Stimulated activated naive CD4-positive, alpha-beta T cell (primary cell): ENCODE measurements at regions not wholly inside any gene's neighbourhood (a gene's known extent, or its start where the extent isn't known, plus 50 kb on each side); places are given as distances from the start of the nearest gene placed in this dataset.
"Not testable (repeated sequence)": the region's sequence is repeated elsewhere in the genome, so short reads cannot be mapped to it uniquely, and the experiment has no call there.

Experiments
- DNase-seq, 6 experiments: peaks; one replicate each; lab custom pipeline; 2025; lab: John Stamatoyannopoulos, UW

DNA sequence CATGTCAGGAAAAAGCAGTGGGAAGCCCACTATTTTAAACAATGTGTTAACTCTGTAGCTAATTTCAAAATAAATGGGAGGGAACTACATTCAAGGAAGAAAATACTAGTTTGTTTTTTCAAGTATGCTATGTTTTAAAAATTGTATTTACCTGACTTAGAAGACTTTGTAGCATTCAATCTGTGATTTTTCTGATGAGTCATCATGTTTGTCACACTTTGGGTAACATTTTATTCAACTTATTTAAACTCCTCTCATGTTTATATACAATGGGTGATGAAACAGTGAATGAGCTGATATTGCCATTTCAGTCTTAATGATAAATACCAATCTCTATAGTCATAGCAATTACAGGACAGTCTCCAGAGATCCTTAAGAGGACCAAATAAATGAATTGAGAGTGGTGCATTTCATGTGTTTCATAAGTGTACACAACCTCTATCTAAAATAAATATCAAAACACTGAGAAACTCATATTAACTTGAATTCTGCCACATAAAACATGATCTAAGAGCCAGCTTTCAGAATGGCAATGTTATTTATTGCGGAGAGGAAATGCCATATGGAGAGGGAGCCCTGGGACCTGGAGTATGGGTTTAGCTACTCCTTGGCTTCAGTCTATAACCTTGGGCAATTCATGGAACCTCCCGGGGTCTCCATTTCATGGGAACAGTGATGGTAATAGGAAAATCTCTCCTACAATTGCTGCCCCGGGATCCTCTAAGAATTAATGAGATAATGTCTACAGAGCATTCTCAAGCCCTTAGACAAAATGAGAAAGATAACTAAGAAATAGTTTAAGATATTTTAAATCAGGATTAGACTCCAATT lies 913.9 kb downstream of the TLE4 start:
- no peak for DNase-seq

DNA sequence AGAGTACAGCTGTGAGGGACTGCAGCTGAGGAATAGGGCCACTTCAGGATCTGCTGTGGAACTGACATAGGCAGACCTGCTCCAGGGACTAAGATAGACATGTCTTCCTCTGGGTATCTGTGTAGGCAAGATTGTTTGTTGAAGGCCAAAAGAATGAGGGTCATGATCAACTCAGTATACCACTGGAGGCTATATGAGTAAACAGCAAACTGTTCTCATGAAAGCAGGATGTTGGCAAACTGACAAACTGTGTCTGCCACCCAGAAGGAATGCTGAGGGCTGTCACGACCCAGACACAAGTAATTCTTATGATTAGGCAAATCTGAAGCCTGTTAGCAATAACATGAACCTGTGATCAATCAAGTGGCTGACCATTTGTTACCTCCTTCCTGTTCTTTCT lies 910.5 kb downstream of the TLE4 start:
- DNase-seq = not testable (repeated sequence)

DNA sequence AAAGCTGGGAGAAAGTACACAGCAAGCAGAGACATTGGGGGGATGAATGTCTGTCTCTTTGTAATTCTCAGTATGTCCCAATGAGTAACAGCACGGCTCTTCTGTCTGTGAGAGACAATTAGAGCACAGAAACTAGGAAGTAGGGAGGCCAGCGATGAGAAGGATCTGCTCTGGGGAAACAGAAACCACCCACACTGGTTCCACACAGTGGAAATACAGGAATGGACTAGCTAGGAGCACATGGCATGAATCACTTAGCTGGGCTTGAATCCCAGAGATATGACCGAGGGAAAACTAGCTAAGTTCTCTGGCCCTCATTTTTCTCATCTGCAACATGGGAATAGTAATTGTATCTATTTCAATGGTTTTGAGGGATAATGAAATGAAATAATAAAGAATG lies 895.9 kb downstream of the TLE4 start:
- DNase-seq = no peak

DNA sequence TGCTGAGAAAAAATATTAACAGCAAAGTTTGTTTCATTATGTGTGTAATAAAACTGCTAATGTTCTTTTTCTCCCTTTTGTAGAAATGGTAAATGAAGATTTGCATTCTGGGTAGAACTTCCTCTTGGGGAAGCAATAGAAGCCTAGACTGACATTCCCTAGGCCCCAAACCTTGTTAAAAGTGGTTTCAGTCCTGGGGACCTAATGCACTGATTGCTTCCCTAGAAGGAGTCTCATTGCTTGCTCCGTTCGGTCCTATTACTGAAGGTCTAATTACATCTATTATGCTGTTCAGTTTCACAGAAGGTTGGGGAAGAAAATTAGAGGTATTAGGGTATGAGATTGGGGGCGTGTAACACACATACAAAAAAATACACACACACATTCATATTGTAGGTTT lies 893.8 kb downstream of the TLE4 start:
- DNase-seq = no peak

DNA sequence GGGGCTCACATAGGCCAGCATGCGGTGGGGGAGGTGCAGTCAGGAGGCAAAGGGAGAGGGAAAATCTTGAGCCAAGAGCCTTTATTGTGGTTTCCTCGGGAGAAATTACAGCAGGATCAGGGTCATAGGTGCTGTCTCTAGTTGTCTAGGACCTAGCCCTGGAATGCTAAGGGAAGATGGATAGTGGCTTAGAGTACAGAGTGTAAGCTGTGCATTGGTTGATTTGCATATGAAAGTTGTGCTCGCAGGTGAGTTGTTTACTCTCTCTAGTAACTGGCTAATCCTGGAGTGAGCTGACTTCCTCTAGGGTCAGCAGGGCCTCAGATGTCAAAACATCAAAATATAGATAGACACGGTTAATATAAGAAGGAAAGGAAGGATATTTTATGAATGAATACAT lies 877.7 kb downstream of the TLE4 start:
- no peak for DNase-seq

DNA sequence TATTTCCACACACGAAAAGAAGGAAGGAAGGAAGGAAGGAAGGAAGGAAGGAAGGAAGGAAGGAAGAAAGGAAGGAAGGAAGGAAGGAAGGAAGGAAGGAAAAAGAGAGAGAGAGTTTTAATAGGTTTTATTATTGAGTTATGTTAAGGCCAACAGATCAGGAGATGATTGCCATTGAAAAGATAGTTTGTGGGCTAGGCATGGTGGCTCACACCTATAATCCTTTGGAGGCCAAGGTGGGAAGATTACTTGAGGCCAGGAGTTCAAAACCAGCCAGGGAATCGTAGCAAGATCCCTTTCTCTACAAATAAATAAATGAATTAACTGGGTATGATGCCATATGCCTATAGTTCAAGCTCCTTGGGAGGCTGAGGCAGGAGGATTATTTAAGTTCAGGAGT lies 877.2 kb downstream of the TLE4 start:
- DNase-seq = no peak

DNA sequence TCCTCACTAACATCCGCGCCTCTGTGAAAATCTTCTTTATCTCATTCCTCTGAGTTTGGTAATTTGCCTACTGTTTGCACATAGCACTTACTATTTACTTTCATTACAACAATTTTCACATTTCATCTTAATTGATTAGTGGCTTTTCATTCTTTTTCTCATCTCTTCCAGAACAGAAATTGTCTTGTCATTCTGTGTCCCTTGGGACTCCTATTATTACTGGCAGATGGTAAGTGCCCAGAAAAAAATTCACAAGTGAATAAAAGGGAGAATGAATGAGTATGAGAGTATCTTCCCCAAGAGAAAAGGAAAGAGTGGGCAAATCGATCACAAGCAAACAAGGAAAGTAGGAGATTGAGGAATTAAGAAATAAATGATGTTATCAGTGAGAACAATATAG lies 876.1 kb downstream of the TLE4 start:
- DNase-seq = no peak

DNA sequence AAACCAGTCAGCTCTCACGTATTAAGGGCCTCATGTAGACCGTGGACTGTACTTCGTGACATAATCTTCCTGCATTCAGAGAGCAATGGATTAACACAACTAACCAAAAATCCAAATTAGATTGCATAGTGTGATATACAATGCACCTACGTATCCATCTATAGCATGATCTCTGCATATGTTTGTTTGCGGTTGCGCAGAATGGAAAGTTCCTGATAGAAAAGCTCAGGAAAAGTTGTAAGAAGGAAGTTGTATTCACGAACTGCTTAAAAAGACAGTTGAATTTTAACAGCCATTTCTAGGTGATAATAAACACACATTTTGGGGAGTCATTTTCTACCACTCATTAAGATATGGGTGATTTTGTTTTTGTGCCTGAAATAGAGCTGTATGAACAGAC lies 869.0 kb downstream of the TLE4 start:
- no peak for DNase-seq

DNA sequence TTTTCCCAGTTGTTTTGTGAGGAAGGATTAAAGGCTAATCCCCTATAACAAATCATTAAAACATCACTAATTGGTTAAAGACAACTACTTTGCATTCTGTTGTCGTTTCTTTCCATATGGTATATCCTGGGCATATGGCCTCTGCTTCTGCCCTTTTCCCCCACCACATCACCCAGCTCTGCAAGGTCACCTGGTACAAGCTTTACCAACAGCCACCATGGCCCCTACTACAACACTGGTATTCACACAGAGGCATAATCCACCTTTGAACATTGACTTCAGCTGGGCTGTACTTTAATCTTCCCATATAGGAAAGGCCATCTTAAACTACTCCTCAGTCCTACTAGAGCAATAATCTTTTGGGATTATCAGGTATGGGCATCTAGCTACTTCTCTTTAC lies 866.1 kb downstream of the TLE4 start:
- DNase-seq = no peak

DNA sequence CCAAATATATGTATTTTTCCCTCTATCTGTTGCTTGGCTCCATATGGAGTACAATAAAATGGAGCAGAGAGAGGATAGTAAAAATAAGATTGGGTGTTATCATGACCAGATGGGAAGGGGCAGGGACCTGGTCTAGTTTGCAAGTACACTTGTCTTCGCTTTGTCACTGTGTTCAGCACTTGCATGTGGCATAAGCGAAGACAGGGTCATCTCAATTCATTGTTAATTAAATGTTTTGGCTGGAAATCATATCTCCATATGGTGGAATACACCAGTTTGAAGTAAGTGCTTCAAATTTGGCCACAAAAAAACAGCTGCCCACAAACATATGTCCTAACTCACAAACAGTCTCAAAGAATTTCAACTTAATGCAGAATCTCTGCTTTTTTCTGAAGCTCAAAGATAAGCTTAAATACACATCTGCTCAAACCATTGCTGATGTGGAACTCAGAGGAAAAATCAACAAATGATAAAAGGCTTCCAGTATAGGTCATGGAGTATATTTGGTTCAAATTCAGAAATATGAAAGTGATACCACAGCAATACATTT lies 865.4 kb downstream of the TLE4 start:
- no peak for DNase-seq

DNA sequence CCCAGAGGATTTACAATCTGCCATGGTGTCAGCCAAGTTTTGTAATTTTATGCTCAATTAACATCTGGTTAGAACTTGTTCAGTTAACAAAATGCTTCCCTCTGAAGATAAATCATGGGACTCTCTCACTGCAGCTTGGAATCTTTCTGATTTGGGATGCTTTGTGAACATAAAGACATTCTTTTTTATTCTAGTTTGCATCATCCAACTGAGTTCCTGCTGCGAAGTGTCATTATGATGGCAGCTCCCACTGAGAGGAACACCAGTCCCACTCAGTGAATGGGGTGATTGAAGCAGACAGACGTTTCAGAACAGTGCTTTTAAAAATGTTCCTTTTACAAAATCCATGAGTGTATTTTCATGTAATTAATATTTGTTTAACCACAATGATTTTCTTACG lies 863.8 kb downstream of the TLE4 start:
- no peak for DNase-seq

DNA sequence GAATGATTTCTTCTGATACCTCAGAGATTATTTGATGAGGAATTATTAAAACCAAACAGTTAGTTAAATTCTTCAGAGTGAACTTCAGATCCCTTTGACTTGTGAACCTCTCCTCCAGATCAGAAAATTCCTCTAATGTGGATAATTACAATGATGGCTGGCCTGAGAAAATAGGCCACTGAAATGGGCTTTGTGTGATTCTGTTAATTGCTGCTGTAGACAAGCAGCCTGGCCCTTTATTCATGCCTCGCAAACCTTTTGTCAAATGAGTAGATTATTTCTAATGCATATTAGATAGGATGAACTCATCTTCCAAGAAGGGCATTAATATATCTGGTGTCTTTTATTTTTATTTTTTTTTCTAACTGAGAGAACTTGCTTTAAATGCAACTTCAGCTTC lies 855.2 kb downstream of the TLE4 start:
- no peak for DNase-seq

DNA sequence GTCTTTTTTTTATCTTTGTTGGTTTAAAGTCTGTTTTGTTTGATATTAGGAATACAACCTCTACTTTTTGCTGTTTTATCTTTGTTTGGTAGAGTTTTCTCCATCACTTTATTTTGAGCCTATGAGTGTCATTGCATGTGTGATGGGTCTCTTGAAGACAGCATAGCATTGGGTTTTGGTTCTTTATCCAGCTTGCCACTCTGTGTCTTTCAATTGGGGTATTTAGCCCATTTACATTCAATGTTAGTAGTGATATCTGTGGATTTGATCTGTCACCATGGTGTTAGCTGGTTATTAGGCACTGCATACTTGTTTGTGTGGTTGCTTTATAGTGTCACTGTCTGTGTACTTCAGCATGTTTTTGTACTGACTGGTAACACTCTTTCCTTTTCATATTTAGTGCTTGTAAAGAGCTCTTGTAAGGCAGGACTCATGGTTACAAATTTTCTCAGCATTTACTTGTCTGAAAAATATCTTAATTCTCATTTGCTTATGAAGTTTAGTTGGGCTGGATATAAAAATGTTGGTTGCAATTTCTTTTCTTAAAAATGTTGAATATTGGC lies 845.5 kb downstream of the TLE4 start:
- no peak for DNase-seq

DNA sequence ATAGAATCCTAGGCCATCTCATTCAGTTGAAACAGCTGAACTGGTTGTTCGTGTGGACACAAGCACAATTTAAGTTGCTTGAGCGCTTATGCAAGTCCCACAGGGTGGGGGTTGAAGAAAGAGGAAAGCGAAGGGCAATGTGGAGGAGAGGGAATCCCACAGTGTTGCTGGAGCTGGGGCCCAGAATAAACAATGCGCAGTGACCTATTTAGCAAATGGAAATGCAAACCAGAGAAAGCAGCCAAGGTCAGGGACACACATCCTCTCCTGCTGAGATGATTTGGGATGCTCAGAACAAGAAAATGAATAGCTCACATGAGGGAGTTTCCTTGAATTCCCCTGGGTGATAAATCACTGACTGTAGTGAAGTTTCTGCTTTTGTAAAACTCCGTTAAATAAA lies 838.3 kb downstream of the TLE4 start:
- no peak for DNase-seq

DNA sequence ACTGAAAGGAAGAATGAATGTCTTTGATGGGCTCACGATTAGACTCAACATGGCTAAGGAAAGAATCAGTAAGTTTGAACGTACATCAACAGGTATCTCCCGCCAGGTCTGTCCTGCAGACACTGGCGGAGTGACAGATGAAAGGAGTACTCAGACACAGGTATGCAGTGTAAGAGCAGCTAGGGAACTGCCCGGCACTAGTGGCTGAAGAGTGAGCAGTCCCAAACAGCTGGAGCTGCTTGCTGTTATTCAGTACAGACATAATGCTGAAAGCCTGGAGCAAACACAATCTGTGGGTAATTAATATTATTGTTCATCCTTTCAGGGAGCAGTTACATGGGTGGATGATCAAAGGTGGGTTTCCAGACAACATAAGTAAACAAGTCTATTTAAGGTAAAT lies 835.5 kb downstream of the TLE4 start:
- no peak for DNase-seq

DNA sequence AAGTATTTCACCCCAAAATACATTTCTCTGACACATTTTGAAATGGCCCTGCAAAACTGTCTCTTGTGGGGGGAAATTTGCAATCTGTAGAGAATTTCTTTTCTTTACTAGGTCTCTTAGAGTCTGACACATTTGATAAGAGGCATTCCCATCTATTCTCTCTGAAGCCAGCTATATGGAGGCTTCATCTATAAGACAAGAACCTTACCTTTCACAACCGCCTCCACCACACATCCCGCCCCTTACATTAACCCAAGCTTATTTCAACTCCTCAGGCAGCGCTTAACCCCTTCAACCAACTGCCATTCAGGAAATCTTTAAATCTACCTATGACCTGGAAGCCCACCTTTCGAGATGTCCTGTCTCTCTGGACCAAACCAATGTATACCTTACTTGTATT lies 829.5 kb downstream of the TLE4 start:
- DNase-seq = no peak

DNA sequence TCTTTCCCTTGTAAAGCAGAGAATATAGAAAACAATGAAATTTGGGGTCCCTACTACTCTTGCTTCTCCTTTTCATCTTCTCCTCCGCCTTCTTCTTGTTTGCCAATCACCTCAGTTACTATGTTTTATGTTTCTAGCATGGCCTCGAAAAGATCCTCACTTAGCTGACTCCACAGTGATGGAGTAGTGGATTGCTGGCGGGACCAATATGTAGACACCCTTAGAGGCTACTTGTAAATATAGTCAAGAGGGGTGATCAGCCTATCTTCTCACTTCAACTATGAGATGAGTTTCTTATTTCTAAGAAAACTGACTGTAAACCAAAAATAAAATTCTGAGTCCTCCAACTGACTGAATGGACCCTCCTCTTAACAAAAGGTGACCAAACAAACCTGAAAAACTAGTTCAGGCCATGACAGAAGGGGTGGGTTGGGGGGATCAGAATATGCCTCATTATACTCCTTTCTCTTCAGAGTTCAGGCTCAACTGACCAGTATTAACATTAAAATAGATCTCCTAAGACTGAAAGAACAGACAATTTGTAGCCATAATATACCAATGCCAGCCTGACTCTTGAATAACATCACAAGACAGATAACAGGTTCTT lies 829.0 kb downstream of the TLE4 start:
- DNase-seq = no peak

DNA sequence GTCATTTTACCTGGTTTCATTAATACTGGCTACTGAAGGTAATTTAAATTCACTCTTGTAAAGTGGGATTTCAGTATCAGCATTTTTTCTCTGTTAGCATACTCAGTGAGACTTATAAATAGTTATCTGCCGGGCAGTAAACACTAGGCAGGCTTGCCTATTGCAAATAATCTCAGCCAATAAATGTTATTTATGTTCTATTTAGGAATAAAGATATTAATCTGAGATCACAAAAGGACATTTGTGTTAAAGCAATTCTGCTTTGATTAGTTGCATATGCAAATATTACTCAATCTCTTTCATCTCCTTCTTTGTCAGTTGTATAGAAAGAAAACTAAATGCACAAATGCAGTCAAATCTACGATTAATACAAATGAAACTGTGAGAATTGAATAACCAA lies 827.8 kb downstream of the TLE4 start:
- no peak for DNase-seq

DNA sequence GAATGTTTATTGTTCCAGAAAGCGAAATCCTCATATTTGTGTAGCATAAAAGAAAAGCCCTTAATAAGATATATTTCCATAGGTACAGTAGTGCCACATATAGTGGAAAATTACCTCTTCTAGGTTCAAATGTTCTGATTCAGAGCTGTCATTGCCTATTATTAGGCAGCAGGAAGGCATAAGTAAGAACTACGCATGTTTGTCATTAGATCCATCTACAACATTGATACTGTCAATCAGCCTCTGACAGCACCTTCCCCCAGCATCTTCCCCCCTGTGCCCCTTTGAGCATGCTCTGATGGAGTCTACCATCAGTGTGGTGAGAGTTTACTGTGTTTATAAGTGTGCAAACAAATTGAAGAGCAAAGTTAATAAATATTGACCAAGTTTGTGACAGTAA lies 816.1 kb downstream of the TLE4 start:
- DNase-seq = no peak

DNA sequence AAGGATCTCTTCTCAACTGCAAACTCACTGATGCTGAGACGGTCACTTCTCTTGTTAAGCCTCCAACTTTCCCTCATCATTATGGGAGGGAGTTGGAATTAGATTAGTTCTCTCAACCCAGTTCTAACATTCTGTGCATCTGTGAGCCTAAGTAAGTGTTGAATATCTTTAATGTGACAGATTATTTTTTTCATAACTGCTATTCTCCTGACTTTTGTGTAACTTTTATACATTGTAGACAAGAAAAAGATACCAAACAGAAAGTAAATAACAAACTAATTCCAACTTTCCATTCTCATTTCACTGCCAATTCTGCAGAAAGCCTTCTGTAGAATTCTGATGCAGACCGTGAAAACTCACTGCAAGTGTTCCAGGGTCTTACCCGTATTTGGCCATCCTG lies 813.5 kb downstream of the TLE4 start:
- no peak for DNase-seq

DNA sequence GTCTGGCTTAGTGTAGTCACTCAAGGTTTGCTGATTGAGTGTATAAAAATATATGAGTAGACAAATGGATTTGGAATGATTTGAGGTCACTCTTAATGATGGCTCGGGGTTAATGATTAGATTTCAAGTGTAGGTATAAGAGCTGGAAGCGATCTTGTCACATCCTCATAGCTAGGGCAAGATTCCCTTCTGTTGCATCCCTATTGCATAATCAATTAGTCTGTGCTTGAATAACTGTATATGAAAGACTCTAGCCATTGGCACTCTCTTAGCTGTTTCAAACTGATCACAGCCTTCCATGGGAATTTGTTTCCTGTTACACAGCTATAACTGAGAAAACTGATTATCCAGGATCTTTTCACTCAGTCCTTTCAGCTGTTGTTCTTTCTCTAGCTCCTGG lies 811.6 kb downstream of the TLE4 start:
- DNase-seq = no peak

DNA sequence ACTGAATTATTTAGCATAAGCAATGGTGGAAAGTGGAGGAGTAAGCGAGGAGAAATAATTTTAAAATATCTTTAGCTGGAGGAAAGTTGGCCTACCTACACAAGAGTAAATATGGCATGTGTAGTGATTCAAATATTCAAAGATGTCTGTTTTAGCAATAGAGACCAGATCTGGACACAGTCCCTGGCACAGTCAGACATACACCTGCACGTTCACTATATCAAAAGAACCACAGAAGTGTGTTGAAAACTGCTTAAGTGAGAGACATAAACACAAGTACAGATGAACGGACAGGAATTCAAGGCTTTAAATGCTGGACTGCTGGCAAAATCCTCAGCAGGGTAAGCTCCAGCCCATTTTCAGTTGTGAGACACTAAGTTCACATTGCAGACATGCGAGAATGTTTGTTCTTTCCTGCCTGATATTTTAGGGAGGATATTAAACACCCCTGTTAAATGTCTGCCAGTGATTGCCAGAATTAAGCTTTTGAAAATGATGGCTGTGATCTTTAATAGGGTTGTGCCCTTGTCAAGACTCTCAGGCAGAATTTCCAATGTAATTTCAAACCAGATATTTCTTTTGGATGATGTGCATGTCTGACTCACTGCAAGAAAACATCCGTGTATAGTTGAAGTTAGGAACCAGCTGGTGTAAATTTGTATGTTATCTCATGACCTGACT lies 810.6 kb downstream of the TLE4 start:
- DNase-seq = no peak

DNA sequence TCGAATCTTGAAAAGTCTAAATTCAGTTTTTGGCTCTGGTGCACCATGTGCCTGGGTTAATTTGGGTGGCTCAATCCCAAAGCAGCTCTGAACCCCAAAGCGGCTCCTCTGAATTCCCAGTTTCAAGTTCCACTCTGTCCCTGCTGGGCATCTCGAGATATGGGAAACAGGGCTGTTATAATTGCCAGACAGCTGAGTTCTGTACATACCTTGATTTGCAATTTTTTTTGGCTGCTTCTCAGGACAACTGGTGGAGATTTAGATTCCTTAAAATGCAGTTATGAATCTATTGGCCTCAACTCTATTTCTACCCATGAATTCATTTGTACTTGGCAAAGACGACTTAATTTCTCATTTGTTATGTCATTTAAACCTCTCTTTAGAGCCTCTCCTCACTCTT lies 808.5 kb downstream of the TLE4 start:
- no peak for DNase-seq
